GM12873 (cell line): ENCODE measurements at regions not wholly inside any gene's neighbourhood (a gene's known extent, or its start where the extent isn't known, plus 50 kb on each side); places are given as distances from the start of the nearest gene placed in this dataset.

Source experiments
- CTCF ChIP-seq: IDR thresholded peaks from 2 replicates; pipeline ENCODE4 v1.5.1; 2012; ENCODE audit warnings: low read depth, mild to moderate bottlenecking, moderate library complexity, low read length, control low read depth; ENCODE audit not compliant: insufficient read depth; ENCODE audit errors: missing control alignments

GRCh38 chr10:131834152-131834810 is 66.5 kb upstream of the PPP2R2D start:
- TF ChIP-seq CTCF = no peak

- no peak for TF ChIP-seq CTCF
Observed at GRCh38 chr10:131838966-131839742, 61.7 kb upstream of the PPP2R2D start.

- peak; percentile 35 for TF ChIP-seq CTCF
Observed at GRCh38 chr10:131839880-131840787, 60.7 kb upstream of the PPP2R2D start.

- no peak for TF ChIP-seq CTCF
Observed at GRCh38 chr10:131840788-131841118, 60.1 kb upstream of the PPP2R2D start.

- no peak for TF ChIP-seq CTCF
Observed at GRCh38 chr10:131841131-131841660, 59.6 kb upstream of the PPP2R2D start.

GRCh38 chr10:131841661-131842139 is 59.1 kb upstream of the PPP2R2D start:
- TF ChIP-seq CTCF = no peak
